SK-N-SH treated with all-trans-retinoic acid at 6 μM for 48 hours (cell line): ENCODE measurements at regions not wholly inside any gene's neighbourhood (a gene's known extent, or its start where the extent isn't known, plus 50 kb on each side); places are given as distances from the start of the nearest gene placed in this dataset.

Experiments
- ATAC-seq: fragments of 200-7000 bp; cut with Tn5 transposase; 3 replicates; pipeline ENCODE4 v1.9.1; 2020; ENCODE audit warnings: mild to moderate bottlenecking, moderate library complexity
- ARNTL ChIP-seq: fragments of 450-650 bp; formaldehyde crosslinking; IDR thresholded peaks from 2 replicates; pipeline ENCODE4 v1.5.0; 2020; ENCODE audit warnings: low read depth, mild to moderate bottlenecking, moderate library complexity, borderline replicate concordance
- BACH2 ChIP-seq: fragments of 250-450 bp; sonication (Bioruptor Pico); IDR thresholded peaks from 2 replicates; pipeline ENCODE4 v1.9.0; 2021; ENCODE audit warnings: mild to moderate bottlenecking, borderline replicate concordance
- CSDC2 ChIP-seq: fragments of 250-450 bp; sonication (Bioruptor Pico); IDR thresholded peaks from 2 replicates; pipeline ENCODE4 v1.5.0; 2020; ENCODE audit warnings: mild to moderate bottlenecking, moderate library complexity
- GLIS3 ChIP-seq: fragments of 250-450 bp; sonication (Bioruptor Pico); IDR thresholded peaks from 2 replicates; pipeline ENCODE4 v1.5.0; 2020; ENCODE audit warnings: mild to moderate bottlenecking, moderate library complexity
- OSR1 ChIP-seq: fragments of 250-450 bp; sonication (Bioruptor Pico); IDR thresholded peaks from 2 replicates; pipeline ENCODE4 v1.8.0; 2022; ENCODE audit warnings: moderate library complexity, mild to moderate bottlenecking, inconsistent platforms
- PPARA ChIP-seq: fragments of 250-450 bp; sonication (Bioruptor Pico); IDR thresholded peaks from 2 replicates; pipeline ENCODE4 v1.5.0; 2020; ENCODE audit warnings: mild to moderate bottlenecking, borderline replicate concordance
- RARB ChIP-seq: fragments of 250-450 bp; sonication (Bioruptor Pico); IDR thresholded peaks from 2 replicates; pipeline ENCODE4 v1.8.0; 2021; ENCODE audit warnings: mild to moderate bottlenecking, moderate library complexity
- SNAI2 ChIP-seq: fragments of 250-450 bp; sonication (Bioruptor Pico); IDR thresholded peaks from 2 replicates; pipeline ENCODE4 v1.5.0; 2020; ENCODE audit warnings: mild to moderate bottlenecking, moderate library complexity
- TCF4 ChIP-seq: fragments of 250-450 bp; sonication (Bioruptor Pico); IDR thresholded peaks from 2 replicates; pipeline ENCODE4 v1.8.0; 2021; ENCODE audit warnings: mild to moderate bottlenecking, moderate library complexity, borderline replicate concordance
- ZC3H10 ChIP-seq: fragments of 250-450 bp; sonication (Bioruptor Pico); IDR thresholded peaks from 2 replicates; pipeline ENCODE4 v1.5.1; 2021; ENCODE audit warnings: mild to moderate bottlenecking, moderate library complexity
- ZFP3 ChIP-seq: fragments of 250-450 bp; sonication (Bioruptor Pico); IDR thresholded peaks from 2 replicates; pipeline ENCODE4 v1.5.0; 2020; ENCODE audit warnings: mild to moderate bottlenecking, moderate library complexity
- ZFP30 ChIP-seq: fragments of 450-650 bp; formaldehyde crosslinking; IDR thresholded peaks from 2 replicates; pipeline ENCODE4 v1.5.0; 2022; ENCODE audit warnings: mild to moderate bottlenecking, moderate library complexity
- ZNF70 ChIP-seq: fragments of 450-650 bp; formaldehyde crosslinking; IDR thresholded peaks from 2 replicates; pipeline ENCODE4 v1.5.0; 2020; ENCODE audit warnings: mild to moderate bottlenecking, moderate library complexity
- ZNF8 ChIP-seq: fragments of 450-650 bp; formaldehyde crosslinking; IDR thresholded peaks from 2 replicates; pipeline ENCODE4 v1.5.0; 2020; ENCODE audit warnings: mild to moderate bottlenecking, moderate library complexity
- TF ChIP-seq, protein P1 (sequence below): fragments of 250-450 bp; sonication (Bioruptor Pico); IDR thresholded peaks from 2 replicates; pipeline ENCODE4 v1.5.0; 2020; ENCODE audit warnings: mild to moderate bottlenecking, moderate library complexity
- TF ChIP-seq, protein P2 (sequence below): fragments of 250-450 bp; sonication (Bioruptor Pico); IDR thresholded peaks from 2 replicates; pipeline ENCODE4 v1.8.0; 2021; ENCODE audit warnings: low read depth, mild to moderate bottlenecking, moderate library complexity, borderline replicate concordance
- TF ChIP-seq, protein P3 (sequence below): fragments of 250-450 bp; sonication (Bioruptor Pico); IDR thresholded peaks from 2 replicates; pipeline ENCODE4 v1.5.1; 2021; ENCODE audit warnings: mild to moderate bottlenecking, moderate library complexity
- TF ChIP-seq, protein P4 (sequence below): fragments of 250-450 bp; sonication (Bioruptor Pico); IDR thresholded peaks from 2 replicates; pipeline ENCODE4 v1.8.0; 2020; ENCODE audit warnings: mild to moderate bottlenecking, moderate library complexity, borderline replicate concordance

DNA sequence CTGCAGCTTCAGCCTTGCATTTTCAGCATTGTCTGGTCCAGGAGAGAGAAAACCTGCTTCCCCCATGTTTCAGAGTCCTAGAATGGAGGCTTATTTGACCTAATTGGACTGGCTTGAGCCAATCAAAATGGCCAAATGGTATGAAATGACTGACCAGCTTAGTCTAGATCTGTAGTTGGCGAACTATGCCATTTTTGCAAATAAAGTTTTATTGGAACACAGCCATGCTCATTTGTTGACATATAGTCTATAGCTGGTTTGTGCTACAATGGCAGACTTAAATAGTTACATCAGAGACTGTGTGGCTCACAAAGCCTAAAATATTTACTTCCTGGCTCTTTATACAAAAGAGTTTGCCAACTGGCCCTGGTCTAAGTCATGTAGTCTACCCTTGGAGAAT is 180.8 kb downstream of the HS3ST3B1 start:
- ATAC-seq = no peak
- no peak for TF ChIP-seq ZC3H10 (CRISPR knock-in tag)
- TF ChIP-seq SNAI2 (CRISPR knock-in tag) = no peak
- no peak for TF ChIP-seq PPARA (CRISPR knock-in tag)
- no peak for TF ChIP-seq ARNTL (CRISPR knock-in tag)
- no peak for TF ChIP-seq GLIS3 (CRISPR knock-in tag)
- TF ChIP-seq OSR1 (CRISPR knock-in tag) = no peak

DNA sequence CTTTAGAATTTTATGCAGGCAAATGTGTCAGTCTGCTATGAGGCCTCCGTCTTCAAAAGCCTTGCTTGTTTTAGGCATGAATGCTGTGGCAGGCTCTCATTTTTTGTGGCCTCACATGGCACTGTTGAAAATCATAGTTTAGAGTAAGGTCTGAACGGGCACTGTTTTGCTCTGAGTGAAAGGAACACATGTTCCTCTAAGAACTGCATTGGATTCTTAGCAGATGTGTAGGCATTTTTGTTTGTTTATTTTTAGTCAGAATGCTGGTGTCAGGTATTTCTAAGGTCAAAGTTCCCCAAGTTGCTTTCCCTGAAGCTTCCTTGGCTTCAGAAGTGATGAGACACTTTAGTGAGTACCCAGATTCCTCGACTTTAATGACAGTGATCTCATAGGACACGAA is 173.7 kb downstream of the HS3ST3B1 start:
- no peak for ATAC-seq
- TF ChIP-seq ZNF8 (CRISPR knock-in tag) (no peak), BACH2 (no peak), ZC3H10 (CRISPR knock-in tag) (no peak), TCF4 (no peak), CSDC2 (CRISPR knock-in tag) (no peak), PPARA (CRISPR knock-in tag) (no peak), OSR1 (CRISPR knock-in tag) (no peak)
- TF ChIP-seq, protein P1, sequence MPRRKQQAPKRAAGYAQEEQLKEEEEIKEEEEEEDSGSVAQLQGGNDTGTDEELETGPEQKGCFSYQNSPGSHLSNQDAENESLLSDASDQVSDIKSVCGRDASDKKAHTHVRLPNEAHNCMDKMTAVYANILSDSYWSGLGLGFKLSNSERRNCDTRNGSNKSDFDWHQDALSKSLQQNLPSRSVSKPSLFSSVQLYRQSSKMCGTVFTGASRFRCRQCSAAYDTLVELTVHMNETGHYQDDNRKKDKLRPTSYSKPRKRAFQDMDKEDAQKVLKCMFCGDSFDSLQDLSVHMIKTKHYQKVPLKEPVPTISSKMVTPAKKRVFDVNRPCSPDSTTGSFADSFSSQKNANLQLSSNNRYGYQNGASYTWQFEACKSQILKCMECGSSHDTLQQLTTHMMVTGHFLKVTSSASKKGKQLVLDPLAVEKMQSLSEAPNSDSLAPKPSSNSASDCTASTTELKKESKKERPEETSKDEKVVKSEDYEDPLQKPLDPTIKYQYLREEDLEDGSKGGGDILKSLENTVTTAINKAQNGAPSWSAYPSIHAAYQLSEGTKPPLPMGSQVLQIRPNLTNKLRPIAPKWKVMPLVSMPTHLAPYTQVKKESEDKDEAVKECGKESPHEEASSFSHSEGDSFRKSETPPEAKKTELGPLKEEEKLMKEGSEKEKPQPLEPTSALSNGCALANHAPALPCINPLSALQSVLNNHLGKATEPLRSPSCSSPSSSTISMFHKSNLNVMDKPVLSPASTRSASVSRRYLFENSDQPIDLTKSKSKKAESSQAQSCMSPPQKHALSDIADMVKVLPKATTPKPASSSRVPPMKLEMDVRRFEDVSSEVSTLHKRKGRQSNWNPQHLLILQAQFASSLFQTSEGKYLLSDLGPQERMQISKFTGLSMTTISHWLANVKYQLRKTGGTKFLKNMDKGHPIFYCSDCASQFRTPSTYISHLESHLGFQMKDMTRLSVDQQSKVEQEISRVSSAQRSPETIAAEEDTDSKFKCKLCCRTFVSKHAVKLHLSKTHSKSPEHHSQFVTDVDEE = no peak

DNA sequence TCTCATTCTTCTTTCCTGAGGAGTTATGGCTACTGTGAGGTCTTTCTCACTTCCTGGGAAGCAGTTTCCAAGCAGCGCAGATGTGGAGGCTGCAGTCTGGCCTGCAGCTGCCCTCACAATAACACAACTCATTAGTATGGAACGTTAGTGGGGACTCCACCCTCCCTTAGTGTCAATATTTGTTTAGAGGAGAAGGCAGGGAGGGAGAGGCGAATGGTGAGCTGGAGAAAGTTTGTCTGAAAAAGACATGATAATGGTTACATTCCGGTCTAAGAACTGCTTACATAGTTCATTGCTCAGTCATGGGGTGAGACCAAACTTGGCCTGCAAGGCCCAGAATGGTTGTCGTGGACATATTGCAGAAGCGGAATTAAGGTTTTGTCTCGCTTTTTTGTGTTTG is 170.2 kb downstream of the HS3ST3B1 start:
- no peak for ATAC-seq
- TF ChIP-seq GLIS3 (CRISPR knock-in tag) = no peak
- no peak for TF ChIP-seq ZNF70
- no peak for TF ChIP-seq OSR1 (CRISPR knock-in tag)
- no peak for TF ChIP-seq CSDC2 (CRISPR knock-in tag)
- TF ChIP-seq, protein P2, sequence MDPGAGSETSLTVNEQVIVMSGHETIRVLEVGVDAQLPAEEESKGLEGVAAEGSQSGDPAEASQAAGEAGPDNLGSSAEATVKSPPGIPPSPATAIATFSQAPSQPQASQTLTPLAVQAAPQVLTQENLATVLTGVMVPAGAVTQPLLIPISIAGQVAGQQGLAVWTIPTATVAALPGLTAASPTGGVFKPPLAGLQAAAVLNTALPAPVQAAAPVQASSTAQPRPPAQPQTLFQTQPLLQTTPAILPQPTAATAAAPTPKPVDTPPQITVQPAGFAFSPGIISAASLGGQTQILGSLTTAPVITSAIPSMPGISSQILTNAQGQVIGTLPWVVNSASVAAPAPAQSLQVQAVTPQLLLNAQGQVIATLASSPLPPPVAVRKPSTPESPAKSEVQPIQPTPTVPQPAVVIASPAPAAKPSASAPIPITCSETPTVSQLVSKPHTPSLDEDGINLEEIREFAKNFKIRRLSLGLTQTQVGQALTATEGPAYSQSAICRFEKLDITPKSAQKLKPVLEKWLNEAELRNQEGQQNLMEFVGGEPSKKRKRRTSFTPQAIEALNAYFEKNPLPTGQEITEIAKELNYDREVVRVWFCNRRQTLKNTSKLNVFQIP = no peak
- no peak for TF ChIP-seq TCF4
- TF ChIP-seq RARB (CRISPR knock-in tag) = no peak
- no peak for TF ChIP-seq ARNTL (CRISPR knock-in tag)
- TF ChIP-seq PPARA (CRISPR knock-in tag) = no peak
- TF ChIP-seq, protein P3, sequence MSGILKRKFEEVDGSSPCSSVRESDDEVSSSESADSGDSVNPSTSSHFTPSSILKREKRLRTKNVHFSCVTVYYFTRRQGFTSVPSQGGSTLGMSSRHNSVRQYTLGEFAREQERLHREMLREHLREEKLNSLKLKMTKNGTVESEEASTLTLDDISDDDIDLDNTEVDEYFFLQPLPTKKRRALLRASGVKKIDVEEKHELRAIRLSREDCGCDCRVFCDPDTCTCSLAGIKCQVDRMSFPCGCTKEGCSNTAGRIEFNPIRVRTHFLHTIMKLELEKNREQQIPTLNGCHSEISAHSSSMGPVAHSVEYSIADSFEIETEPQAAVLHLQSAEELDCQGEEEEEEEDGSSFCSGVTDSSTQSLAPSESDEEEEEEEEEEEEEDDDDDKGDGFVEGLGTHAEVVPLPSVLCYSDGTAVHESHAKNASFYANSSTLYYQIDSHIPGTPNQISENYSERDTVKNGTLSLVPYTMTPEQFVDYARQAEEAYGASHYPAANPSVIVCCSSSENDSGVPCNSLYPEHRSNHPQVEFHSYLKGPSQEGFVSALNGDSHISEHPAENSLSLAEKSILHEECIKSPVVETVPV (CRISPR knock-in tag) = no peak
- no peak for TF ChIP-seq ZC3H10 (CRISPR knock-in tag)
- no peak for TF ChIP-seq ZFP30 (CRISPR knock-in tag)
- TF ChIP-seq, protein P4, sequence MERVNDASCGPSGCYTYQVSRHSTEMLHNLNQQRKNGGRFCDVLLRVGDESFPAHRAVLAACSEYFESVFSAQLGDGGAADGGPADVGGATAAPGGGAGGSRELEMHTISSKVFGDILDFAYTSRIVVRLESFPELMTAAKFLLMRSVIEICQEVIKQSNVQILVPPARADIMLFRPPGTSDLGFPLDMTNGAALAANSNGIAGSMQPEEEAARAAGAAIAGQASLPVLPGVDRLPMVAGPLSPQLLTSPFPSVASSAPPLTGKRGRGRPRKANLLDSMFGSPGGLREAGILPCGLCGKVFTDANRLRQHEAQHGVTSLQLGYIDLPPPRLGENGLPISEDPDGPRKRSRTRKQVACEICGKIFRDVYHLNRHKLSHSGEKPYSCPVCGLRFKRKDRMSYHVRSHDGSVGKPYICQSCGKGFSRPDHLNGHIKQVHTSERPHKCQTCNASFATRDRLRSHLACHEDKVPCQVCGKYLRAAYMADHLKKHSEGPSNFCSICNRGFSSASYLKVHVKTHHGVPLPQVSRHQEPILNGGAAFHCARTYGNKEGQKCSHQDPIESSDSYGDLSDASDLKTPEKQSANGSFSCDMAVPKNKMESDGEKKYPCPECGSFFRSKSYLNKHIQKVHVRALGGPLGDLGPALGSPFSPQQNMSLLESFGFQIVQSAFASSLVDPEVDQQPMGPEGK = no peak
- TF ChIP-seq, protein P1 = no peak
- TF ChIP-seq ZFP3 (CRISPR knock-in tag) = no peak
- TF ChIP-seq BACH2 = no peak
- TF ChIP-seq SNAI2 (CRISPR knock-in tag) = no peak
- TF ChIP-seq, all 23 proteins: peak for 0
